ENCODE measurements at regions not wholly inside any gene's neighbourhood (a gene's known extent, or its start where the extent isn't known, plus 50 kb on each side); places are given as distances from the start of the nearest gene placed in this dataset.

DNA sequence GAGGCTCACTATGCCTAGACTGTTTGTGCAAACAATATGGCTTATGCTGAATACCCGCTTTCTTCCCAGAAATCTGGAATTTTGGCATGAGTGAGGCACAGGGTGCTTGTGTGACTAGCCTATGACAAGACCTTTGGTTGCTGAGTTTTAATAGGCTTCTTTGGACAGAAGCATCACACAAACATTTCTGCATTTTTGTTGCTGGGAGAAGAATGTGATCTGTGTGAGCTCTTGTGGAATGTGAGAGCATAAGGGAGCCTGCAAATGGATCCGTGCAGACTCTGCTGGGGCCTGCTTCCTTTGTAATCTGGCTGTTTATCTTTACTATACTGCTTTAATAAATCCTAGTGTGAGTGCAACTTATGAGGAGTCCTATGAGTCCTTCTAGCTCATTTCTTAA, 83.0 kb upstream of the ZDHHC17 start:
- in situ Hi-C loops (cut with MboI; ENCODE audit: low sequenced_read_pairs, unreplicated experiment) = no loop called here
- no peak for DNase-seq (ENCODE audit: low spot score)
- TF ChIP-seq, protein P1, sequence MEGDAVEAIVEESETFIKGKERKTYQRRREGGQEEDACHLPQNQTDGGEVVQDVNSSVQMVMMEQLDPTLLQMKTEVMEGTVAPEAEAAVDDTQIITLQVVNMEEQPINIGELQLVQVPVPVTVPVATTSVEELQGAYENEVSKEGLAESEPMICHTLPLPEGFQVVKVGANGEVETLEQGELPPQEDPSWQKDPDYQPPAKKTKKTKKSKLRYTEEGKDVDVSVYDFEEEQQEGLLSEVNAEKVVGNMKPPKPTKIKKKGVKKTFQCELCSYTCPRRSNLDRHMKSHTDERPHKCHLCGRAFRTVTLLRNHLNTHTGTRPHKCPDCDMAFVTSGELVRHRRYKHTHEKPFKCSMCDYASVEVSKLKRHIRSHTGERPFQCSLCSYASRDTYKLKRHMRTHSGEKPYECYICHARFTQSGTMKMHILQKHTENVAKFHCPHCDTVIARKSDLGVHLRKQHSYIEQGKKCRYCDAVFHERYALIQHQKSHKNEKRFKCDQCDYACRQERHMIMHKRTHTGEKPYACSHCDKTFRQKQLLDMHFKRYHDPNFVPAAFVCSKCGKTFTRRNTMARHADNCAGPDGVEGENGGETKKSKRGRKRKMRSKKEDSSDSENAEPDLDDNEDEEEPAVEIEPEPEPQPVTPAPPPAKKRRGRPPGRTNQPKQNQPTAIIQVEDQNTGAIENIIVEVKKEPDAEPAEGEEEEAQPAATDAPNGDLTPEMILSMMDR (IDR thresholded peaks at IDR 0.05; ENCODE audit: borderline replicate concordance, control extremely low read depth, extremely low read depth, insufficient read depth, missing control alignments) = no peak

DNA sequence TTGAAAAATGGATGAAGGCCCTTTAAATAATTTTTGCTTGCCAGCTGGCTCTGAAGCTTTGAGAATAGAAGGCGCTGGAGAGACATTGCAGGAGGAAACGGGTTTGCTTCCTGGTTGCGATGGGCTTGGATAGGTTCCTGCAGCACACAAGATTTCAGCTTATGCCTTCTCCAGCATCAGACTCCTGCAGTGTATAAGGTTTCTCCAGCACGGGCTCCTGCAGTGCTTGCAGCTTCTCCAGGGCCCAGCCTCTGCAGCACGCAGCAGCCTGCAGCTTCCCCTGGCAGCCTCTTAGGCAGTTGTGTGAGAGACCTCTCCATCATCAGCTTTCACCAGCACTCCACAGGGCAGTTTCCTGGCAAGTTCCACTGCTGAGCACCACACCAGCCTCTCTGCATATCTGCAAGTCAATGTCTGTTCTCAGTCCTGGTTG, 78.7 kb upstream of the ZDHHC17 start:
- DNase-seq (ENCODE audit: low spot score) = no peak
- TF ChIP-seq, protein P1 (IDR thresholded peaks at IDR 0.05; ENCODE audit: borderline replicate concordance, control extremely low read depth, extremely low read depth, insufficient read depth, missing control alignments) = no peak
- in situ Hi-C loops (cut with MboI; ENCODE audit: low sequenced_read_pairs, unreplicated experiment) = no loop called here

DNA sequence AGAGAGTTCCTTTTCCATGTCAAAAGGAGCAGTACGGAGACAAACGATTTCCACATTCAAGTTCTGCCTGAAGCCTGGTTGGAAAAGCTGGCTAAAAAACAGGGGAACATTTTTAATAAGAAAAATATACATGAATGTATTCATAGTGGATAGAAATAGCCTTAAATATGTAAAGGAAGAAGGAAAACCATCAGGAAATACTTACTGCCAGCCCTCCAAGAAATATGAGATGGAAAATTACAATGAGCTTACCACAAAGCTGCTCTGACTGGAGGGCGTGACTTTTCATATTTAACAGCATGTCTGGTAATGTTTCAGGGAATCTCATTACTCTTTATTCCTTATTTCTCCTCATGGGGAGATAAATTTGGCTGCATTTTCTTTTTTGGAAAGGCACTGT, 75.9 kb upstream of the ZDHHC17 start:
- TF ChIP-seq, protein P1 (IDR thresholded peaks at IDR 0.05; ENCODE audit: borderline replicate concordance, control extremely low read depth, extremely low read depth, insufficient read depth, missing control alignments) = no peak
- in situ Hi-C loops (cut with MboI; ENCODE audit: low sequenced_read_pairs, unreplicated experiment) = no loop called here
- DNase-seq (ENCODE audit: low spot score) = no peak

DNA sequence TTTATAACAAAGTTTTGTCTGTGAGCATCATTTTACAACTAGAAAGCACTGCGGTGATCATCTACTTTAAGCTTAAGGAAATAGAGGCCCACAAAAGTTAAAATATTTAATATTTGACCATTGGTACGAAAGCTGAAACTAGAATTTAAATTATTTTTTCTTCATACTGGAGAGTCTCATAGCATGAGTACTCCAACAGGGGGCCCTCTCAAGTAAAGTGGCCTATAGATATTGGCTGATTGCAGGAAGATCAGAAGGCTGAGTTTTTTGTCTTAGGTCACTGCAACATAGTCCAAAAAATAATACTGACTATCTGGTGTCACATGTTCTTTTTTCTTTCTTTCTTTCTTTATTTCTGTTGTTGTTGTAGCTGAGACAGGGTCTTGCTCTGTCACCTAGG, 75.3 kb upstream of the ZDHHC17 start:
- DNase-seq (ENCODE audit: low spot score) = no peak
- TF ChIP-seq, protein P1 (IDR thresholded peaks at IDR 0.05; ENCODE audit: borderline replicate concordance, control extremely low read depth, extremely low read depth, insufficient read depth, missing control alignments) = no peak
- in situ Hi-C loops (cut with MboI; ENCODE audit: low sequenced_read_pairs, unreplicated experiment) = no loop called here

DNA sequence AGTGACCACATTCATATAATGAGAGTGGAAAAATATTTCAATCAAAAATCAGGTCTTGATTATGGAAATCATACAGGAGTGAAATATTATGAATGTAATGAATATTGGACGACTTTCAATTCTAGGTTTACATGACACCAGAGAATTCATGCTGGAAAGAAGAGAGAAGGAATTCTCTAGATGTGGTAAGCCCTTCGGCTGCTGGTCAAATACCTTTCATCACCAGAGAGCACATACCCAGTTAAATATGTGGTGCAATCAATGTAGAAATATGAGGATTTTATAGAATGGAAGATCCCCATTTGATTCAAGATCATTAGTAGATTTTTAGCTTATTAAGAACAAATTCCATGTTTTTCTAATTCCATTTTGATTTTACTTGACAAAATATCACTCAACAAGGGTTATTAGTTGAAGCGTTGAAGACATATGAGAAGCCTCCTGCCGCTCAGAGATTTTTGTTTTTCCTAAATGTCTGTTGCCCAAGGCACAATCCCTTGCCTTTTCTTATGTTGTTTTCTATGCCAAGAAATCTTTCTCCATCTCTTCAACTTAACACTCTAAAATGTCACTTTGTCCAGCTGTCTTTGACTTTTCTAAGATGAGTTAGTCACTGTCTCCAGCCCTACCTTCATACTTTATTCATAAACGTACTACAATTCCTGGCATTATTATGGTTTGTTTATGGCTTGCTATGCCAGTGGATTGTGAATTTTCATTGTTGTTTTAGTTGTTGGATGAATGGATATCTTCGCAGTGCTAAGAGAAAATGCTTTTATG, 72.8 kb upstream of the ZDHHC17 start:
- in situ Hi-C loops (cut with MboI; ENCODE audit: low sequenced_read_pairs, unreplicated experiment) = no loop called here
- DNase-seq (ENCODE audit: low spot score) = no peak
- TF ChIP-seq, protein P1 (IDR thresholded peaks at IDR 0.05; ENCODE audit: borderline replicate concordance, control extremely low read depth, extremely low read depth, insufficient read depth, missing control alignments) = no peak

DNA sequence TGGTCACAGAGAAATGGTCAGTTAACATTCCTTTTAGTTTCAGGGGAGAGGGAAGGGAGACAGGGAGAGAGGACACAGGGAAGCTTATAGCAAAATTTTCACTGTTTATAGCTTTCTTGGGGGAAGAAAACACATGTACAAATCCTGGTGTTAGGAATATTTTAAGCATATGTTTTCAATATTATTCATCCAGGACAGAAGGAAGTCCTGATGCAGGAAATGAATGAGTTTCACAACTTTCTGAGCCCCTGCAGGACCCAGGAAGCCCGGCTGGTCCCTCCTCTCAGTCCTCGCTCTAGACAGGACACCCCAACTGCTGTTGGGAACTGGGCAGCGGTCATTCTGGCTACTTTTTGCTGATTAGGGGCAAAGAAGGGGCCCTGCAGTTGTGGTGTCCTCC, 71.1 kb upstream of the ZDHHC17 start:
- in situ Hi-C loops (cut with MboI; ENCODE audit: low sequenced_read_pairs, unreplicated experiment) = no loop called here
- TF ChIP-seq, protein P1 (IDR thresholded peaks at IDR 0.05; ENCODE audit: borderline replicate concordance, control extremely low read depth, extremely low read depth, insufficient read depth, missing control alignments) = no peak
- no peak for DNase-seq (ENCODE audit: low spot score)
